IPS DF 6.9 (cell line): ENCODE measurements at regions not wholly inside any gene's neighbourhood (a gene's known extent, or its start where the extent isn't known, plus 50 kb on each side); places are given as distances from the start of the nearest gene placed in this dataset.

ENCODE experiments used
- DNase-seq: peaks from one replicate; pipeline ENCODE4 v3.0.0-alpha.2; 2013; ENCODE audit warnings: low read depth, low spot score
- H3K27ac ChIP-seq: one replicate; pipeline ENCODE4 v1.5.1; 2013; ENCODE audit warnings: low read length, control low read depth
- H3K27me3 ChIP-seq: 2 replicates; pipeline ENCODE4 v1.6.1; 2013; ENCODE audit warnings: mild to moderate bottlenecking, low read length; ENCODE audit not compliant: control insufficient read depth, insufficient read depth
- H3K36me3 ChIP-seq: 2 replicates; pipeline ENCODE4 v1.6.1; 2013; ENCODE audit warnings: low read length; ENCODE audit not compliant: control insufficient read depth, insufficient read depth
- H3K4me1 ChIP-seq: 2 replicates; pipeline ENCODE4 v1.6.1; 2013; ENCODE audit warnings: low read length; ENCODE audit not compliant: control insufficient read depth, insufficient read depth
- H3K4me3 ChIP-seq: 2 replicates; pipeline ENCODE4 v1.5.1; 2013; ENCODE audit warnings: mild to moderate bottlenecking, low read length
- H3K9me3 ChIP-seq: 2 replicates; pipeline ENCODE4 v1.6.1; 2013; ENCODE audit warnings: low read length, inconsistent platforms; ENCODE audit not compliant: control insufficient read depth, insufficient read depth
- WGBS: extraction: QIAGEN DNeasy Blood & Tissue Kit; methylation state at CpG from one replicate; pipeline ENCODE4 v1.1.7; 2013; ENCODE audit warnings: mixed read lengths, missing lambda C conversion rate; ENCODE audit not compliant: insufficient read length, insufficient coverage; 5-methylcytosine and 5-hydroxymethylcytosine counted together

- Histone ChIP-seq H3K4me1 (peaks cover 1% of the 10 kb centered on the region; the same call in 1 of the 2 replicates), H3K27ac (no peak overlapping the region), H3K9me3 (no peaks in the 10 kb centered on the region), H3K27me3 (no peaks in the 10 kb centered on the region), H3K36me3 (no peaks in the 10 kb centered on the region), H3K4me3 (no peak overlapping the region)
- DNase-seq, result no peak
- WGBS, result no CpG with 5 or more reads among the region's 7 CpGs
Observed at GRCh38 chr6:20327141-20327540, 74.5 kb upstream of the E2F3 start.

DNA sequence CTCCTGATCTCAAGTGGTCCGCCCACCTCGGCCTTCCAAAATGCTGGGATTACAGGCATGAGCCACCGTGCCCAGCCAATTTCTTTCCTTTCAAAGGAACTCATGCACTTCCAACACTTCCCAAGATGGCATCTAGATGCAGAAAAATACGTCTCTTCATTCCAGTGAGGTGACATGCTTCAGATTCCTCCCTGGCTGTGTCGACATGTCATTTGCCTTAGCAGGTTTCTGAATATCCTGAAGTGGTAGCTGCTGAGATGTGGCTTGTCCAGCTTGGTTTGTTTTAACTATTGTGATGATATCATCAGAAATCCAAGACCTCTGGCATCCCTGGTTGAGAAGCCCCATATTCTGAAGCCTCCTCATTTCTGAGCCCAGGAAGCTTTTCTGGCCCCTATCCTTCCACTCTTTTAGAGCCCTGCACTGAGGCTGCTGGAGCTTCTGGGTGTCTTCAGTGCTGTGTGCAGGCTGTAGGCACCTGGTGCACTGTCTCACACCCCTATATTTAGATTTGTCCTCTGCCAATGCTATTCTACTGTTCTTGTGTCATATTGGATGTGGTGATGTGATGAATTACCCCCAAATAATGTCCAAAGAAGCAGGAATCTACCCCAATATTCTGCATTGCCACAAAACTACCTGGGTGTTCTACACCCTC, 73.3 kb upstream of the E2F3 start:
- no peaks in the 10 kb centered on the region for H3K9me3 ChIP-seq
- H3K4me1 ChIP-seq, result peaks cover 1% of the 10 kb centered on the region; the same call in 1 of the 2 replicates
- H3K4me3 ChIP-seq, result no peak overlapping the region
- no peak overlapping the region for H3K27ac ChIP-seq
- no CpG with 5 or more reads among the region's 5 CpGs for WGBS
- no peak for DNase-seq
- H3K36me3 ChIP-seq, result no peaks in the 10 kb centered on the region
- no peaks in the 10 kb centered on the region for H3K27me3 ChIP-seq

DNA sequence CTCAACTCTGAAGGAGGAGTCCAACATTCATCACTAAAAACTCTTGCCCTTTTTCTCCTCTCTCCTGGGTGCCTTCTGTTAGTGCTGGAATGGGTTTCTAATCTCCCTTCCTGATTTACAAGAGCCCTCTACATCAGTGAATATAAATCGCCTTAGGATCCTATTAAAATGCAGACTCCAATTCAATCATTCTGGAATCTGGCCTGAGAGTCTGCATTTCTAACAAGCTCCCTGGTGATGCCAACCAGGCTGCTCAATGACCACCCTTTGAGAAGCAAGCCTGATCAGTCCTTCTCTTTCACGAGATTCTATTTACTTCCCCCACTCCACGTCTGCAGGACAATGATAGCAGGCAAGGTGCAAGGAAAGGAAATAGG, 72.8 kb upstream of the E2F3 start:
- Histone ChIP-seq H3K4me1 (peaks cover 1% of the 10 kb centered on the region; the same call in 1 of the 2 replicates), H3K27me3 (no peaks in the 10 kb centered on the region), H3K4me3 (no peak overlapping the region), H3K36me3 (no peaks in the 10 kb centered on the region), H3K9me3 (no peaks in the 10 kb centered on the region), H3K27ac (no peak overlapping the region)
- no peak for DNase-seq
- WGBS, result no CpG with 5 or more reads among the region's 3 CpGs

GRCh38 chr6:20331042-20331441, 70.6 kb upstream of the E2F3 start:
- Histone ChIP-seq H3K36me3 (no peaks in the 10 kb centered on the region), H3K4me3 (no peak overlapping the region), H3K27ac (no peak overlapping the region), H3K27me3 (no peaks in the 10 kb centered on the region), H3K4me1 (peaks cover 1% of the 10 kb centered on the region; the same call in 1 of the 2 replicates), H3K9me3 (no peaks in the 10 kb centered on the region)
- no CpG with 5 or more reads among the region's 3 CpGs for WGBS
- no peak for DNase-seq

DNA sequence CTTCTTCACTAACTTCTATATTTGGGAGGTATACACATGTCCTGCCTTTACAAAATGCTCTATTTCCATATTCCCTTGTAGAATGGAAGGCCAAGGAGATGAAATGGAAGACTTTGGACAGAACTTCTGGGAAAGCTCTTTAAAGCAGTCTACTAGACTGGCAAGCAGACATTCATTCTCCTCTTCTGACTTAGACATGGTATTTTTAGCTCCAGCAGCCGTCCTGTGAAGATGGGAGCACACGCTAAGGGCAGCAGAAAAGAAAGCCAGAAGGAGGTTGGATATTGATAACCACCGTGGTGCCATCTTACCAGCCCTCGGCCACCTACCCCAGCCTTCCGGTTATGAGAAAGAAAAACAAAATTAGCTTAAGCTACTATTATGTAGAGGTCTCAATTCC, 70.1 kb upstream of the E2F3 start:
- H3K36me3 ChIP-seq, result no peaks in the 10 kb centered on the region
- H3K27ac ChIP-seq, result no peak overlapping the region
- H3K27me3 ChIP-seq, result no peaks in the 10 kb centered on the region
- no peak for DNase-seq
- no peak overlapping the region for H3K4me3 ChIP-seq
- H3K9me3 ChIP-seq, result no peaks in the 10 kb centered on the region
- no CpG with 5 or more reads among the region's 5 CpGs for WGBS
- H3K4me1 ChIP-seq, result peaks cover 1% of the 10 kb centered on the region; the same call in 1 of the 2 replicates

GRCh38 chr6:20332441-20333006, 69.2 kb upstream of the E2F3 start:
- Histone ChIP-seq H3K36me3 (no peaks in the 10 kb centered on the region), H3K27ac (no peak overlapping the region), H3K27me3 (no peaks in the 10 kb centered on the region), H3K4me1 (peaks cover 1% of the 10 kb centered on the region; the same call in 1 of the 2 replicates), H3K9me3 (no peaks in the 10 kb centered on the region), H3K4me3 (no peak overlapping the region)
- WGBS, result no CpG with 5 or more reads among the region's 1 CpG
- DNase-seq, result no peak

GRCh38 chr6:20333721-20334269, 67.9 kb upstream of the E2F3 start:
- H3K36me3 ChIP-seq, result no peaks in the 10 kb centered on the region
- H3K27ac ChIP-seq, result no peak overlapping the region
- DNase-seq, result no peak
- no peaks in the 10 kb centered on the region for H3K27me3 ChIP-seq
- no peak overlapping the region for H3K4me3 ChIP-seq
- no CpG with 5 or more reads among the region's 9 CpGs for WGBS
- no peaks in the 10 kb centered on the region for H3K9me3 ChIP-seq
- peaks cover 1% of the 10 kb centered on the region; the same call in 1 of the 2 replicates for H3K4me1 ChIP-seq

GRCh38 chr6:20334334-20334733, 67.3 kb upstream of the E2F3 start:
- Histone ChIP-seq H3K9me3 (no peaks in the 10 kb centered on the region), H3K27me3 (no peaks in the 10 kb centered on the region), H3K36me3 (no peaks in the 10 kb centered on the region), H3K4me1 (no peaks in the 10 kb centered on the region), H3K27ac (no peak overlapping the region), H3K4me3 (no peak overlapping the region)
- DNase-seq, result no peak
- no CpG with 5 or more reads among the region's 8 CpGs for whole genome bisulfite sequencing

- no peaks in the 10 kb centered on the region for H3K9me3 ChIP-seq
- no CpG with 5 or more reads among the region's 1 CpG for WGBS
- no peaks in the 10 kb centered on the region for H3K4me1 ChIP-seq
- H3K4me3 ChIP-seq, result no peak overlapping the region
- H3K27me3 ChIP-seq, result no peaks in the 10 kb centered on the region
- H3K27ac ChIP-seq, result no peak overlapping the region
- no peak for DNase-seq
- H3K36me3 ChIP-seq, result no peaks in the 10 kb centered on the region
Observed at GRCh38 chr6:20334962-20335361, 66.7 kb upstream of the E2F3 start.

GRCh38 chr6:20335872-20336271, 65.8 kb upstream of the E2F3 start:
- Histone ChIP-seq H3K27me3 (no peaks in the 10 kb centered on the region), H3K4me3 (no peak overlapping the region), H3K4me1 (no peaks in the 10 kb centered on the region), H3K27ac (no peak overlapping the region), H3K36me3 (no peaks in the 10 kb centered on the region), H3K9me3 (no peaks in the 10 kb centered on the region)
- DNase-seq, result no peak
- no CpG with 5 or more reads among the region's 4 CpGs for WGBS

DNA sequence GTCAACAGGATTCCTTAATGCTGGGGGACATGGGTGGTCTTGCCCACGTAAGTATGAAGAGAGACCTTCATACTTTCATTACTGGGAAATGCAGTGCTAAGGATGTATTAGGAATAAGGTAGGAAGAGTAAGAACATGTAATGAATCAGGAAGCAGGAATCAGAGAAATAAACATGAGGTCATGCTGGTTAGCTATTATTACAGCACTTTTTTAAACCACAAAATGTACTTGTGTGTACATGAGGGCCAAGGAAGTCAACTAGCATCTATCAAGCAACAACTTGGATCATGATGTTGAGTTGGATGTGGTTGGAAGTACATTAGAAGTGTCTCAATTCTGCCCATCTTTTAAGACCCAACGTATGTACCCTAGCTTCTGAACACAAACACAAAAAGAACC, 63.5 kb upstream of the E2F3 start:
- Histone ChIP-seq H3K27me3 (no peaks in the 10 kb centered on the region), H3K4me1 (no peaks in the 10 kb centered on the region), H3K9me3 (no peaks in the 10 kb centered on the region), H3K36me3 (no peaks in the 10 kb centered on the region), H3K27ac (no peak overlapping the region), H3K4me3 (no peak overlapping the region)
- WGBS, result no CpG with 5 or more reads among the region's 2 CpGs
- DNase-seq, result no peak
